Lung (tissue), 11 donors: ENCODE measurements at regions not wholly inside any gene's neighbourhood (a gene's known extent, or its start where the extent isn't known, plus 50 kb on each side); places are given as distances from the start of the nearest gene placed in this dataset.

ENCODE experiments used
- ATAC-seq: fragments of 200-7000 bp; cut with Tn5 transposase; one replicate; pipeline ENCODE4 v1.9.1; 2020; ENCODE audit warnings: moderate number of reproducible peaks; ENCODE audit not compliant: insufficient read depth, low FRiP score
- DNase-seq, 3 donors: peaks; one replicate each; pipeline ENCODE4 v3.0.0-alpha.2; 2013 to 2017
- H3K27ac ChIP-seq, 2 donors: one replicate each; pipeline ENCODE4 v1.5.1; 2013; ENCODE audit warnings: mild to moderate bottlenecking in 2 of 2, moderate library complexity in 2 of 2, control low read depth in 1 of 2, inconsistent platforms in 1 of 2, low read depth in 1 of 2, low read length in 1 of 2
- H3K27me3 ChIP-seq, 3 donors: one replicate each; pipeline ENCODE4 v1.5.1; 2013; ENCODE audit warnings: low read length in 2 of 3; ENCODE audit not compliant: control insufficient read depth in 3 of 3, insufficient read depth in 3 of 3
- H3K36me3 ChIP-seq, 4 donors: one replicate each; pipeline ENCODE4 v1.5.1; 2013; ENCODE audit warnings: low read length in 4 of 4, mild to moderate bottlenecking in 1 of 4, moderate library complexity in 1 of 4; ENCODE audit not compliant: control insufficient read depth in 4 of 4, insufficient read depth in 4 of 4
- H3K4me1 ChIP-seq, 5 donors: one replicate each; pipeline ENCODE4 v1.5.1; 2013; ENCODE audit warnings: low read length in 5 of 5, mild to moderate bottlenecking in 2 of 5, moderate library complexity in 1 of 5; ENCODE audit not compliant: control insufficient read depth in 5 of 5, insufficient read depth in 5 of 5
- H3K4me3 ChIP-seq: one replicate; pipeline ENCODE4 v1.5.1; 2013; ENCODE audit warnings: mild to moderate bottlenecking, control low read depth, moderate library complexity
- H3K9ac ChIP-seq, 2 donors: one replicate each; pipeline ENCODE4 v1.5.1; 2013; ENCODE audit warnings: low read length in 2 of 2, control low read depth in 1 of 2; ENCODE audit not compliant: insufficient read depth in 1 of 2
- H3K9me3 ChIP-seq, 4 donors: one replicate each; pipeline ENCODE4 v1.5.1; 2013; ENCODE audit warnings: low read length in 3 of 4, mild to moderate bottlenecking in 1 of 4, moderate library complexity in 1 of 4; ENCODE audit not compliant: control insufficient read depth in 4 of 4, insufficient read depth in 3 of 4
- WGBS, 2 donors: extraction: QIAGEN DNeasy Blood & Tissue Kit; methylation state at CpG; one replicate each; pipeline ENCODE4 v1.1.7; 2013; 5-methylcytosine and 5-hydroxymethylcytosine counted together
- TF ChIP-seq, protein P1 (sequence below): IDR thresholded peaks from 2 replicates; pipeline ENCODE4 v1.5.1; 2012; ENCODE audit warnings: mild to moderate bottlenecking; ENCODE audit errors: control extremely low read depth, extremely low read depth
- donor health status: control.
- donor health status: control.
- donor health status: Bipolar disorder and iron deficiency.
- donor health status: healthy.
- donor health status: DM: yes; HTN: yes; CAD: no.

DNA sequence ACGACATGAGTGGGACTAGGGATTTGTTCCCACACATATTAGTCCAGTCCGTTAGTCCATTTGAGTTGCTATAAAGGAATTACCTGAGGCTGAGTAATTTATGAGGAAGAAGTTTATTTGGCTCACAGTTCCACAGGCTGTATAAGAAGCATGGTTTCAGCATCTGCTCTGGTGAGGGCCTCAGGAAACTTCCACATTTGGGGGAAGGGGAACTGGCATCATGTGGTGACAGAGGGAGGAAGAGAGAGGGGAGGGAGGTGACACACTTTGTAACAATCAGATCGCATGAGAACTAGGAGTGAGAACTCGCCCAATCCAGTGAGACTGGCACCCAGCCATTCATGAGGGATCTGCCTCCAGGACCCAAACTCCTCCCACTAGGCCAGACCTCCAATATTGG, 769.9 kb upstream of the ROBO1 start:
- Histone ChIP-seq H3K27ac (no peak overlapping the region), H3K36me3 (no peaks in the 10 kb centered on the region), H3K27me3 (no peaks in the 10 kb centered on the region), H3K4me3 (no peak overlapping the region), H3K9me3 (peaks cover 0 to 2% (median 0%) of the 10 kb centered on the region in 4 donors), H3K4me1 (no peaks in the 10 kb centered on the region), H3K9ac (no peak overlapping the region)
- TF ChIP-seq, protein P1, sequence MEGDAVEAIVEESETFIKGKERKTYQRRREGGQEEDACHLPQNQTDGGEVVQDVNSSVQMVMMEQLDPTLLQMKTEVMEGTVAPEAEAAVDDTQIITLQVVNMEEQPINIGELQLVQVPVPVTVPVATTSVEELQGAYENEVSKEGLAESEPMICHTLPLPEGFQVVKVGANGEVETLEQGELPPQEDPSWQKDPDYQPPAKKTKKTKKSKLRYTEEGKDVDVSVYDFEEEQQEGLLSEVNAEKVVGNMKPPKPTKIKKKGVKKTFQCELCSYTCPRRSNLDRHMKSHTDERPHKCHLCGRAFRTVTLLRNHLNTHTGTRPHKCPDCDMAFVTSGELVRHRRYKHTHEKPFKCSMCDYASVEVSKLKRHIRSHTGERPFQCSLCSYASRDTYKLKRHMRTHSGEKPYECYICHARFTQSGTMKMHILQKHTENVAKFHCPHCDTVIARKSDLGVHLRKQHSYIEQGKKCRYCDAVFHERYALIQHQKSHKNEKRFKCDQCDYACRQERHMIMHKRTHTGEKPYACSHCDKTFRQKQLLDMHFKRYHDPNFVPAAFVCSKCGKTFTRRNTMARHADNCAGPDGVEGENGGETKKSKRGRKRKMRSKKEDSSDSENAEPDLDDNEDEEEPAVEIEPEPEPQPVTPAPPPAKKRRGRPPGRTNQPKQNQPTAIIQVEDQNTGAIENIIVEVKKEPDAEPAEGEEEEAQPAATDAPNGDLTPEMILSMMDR: no peak
- DNase-seq: no peak
- no peak for ATAC-seq
- 79 to 82% methylated on average over 4 of the region's 4 CpGs for WGBS, 2 donors

DNA sequence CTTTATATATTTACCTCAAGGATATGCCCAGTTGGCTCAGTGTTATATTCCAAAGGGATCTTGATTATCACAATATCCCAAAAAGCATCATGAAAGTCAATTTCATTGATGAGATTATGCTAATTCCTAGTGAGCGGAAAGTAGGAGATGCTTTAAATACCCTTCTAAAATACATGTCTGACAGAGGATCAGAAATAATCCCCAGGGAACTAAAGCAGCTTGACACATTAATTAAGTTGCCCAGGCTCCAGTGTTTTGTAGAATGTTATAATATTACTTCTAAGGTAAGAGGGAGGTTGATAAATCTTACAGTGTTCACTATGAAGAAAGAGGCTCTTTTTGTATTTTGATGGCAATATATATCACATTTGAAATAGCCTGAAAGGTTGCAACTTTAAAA, 767.5 kb upstream of the ROBO1 start:
- Histone ChIP-seq H3K27me3 (no peaks in the 10 kb centered on the region), H3K36me3 (no peaks in the 10 kb centered on the region), H3K4me1 (no peaks in the 10 kb centered on the region), H3K9me3 (peaks cover 0 to 2% (median 0%) of the 10 kb centered on the region in 4 donors), H3K9ac (no peak overlapping the region), H3K4me3 (no peak overlapping the region), H3K27ac (no peak overlapping the region)
- WGBS, 2 donors: 92 to 95% methylated on average over 1 of the region's 1 CpG
- no peak for DNase-seq
- ATAC-seq: no peak
- TF ChIP-seq, protein P1: no peak

DNA sequence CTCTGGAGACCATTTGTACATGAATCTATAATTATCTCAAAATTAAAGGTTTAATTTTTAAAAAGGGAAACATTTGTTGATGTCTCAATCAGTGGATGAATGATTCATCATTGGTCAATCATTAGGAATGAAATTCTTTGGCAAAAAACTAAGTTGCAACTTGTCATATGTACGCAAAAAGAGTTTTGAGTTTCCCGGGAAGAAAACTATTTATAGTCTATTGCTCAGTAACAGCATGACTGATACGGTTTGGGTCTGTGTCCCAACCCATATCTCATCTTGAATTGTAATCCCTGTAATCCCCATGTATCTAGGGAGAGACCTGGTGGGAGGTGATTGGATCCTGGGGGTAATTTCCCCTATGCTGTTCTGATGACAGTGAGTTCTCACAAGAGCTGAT, 765.8 kb upstream of the ROBO1 start:
- Histone ChIP-seq H3K27ac (no peak overlapping the region), H3K9me3 (peaks cover 0 to 2% (median 0%) of the 10 kb centered on the region in 4 donors), H3K27me3 (no peaks in the 10 kb centered on the region), H3K4me1 (no peaks in the 10 kb centered on the region), H3K36me3 (no peaks in the 10 kb centered on the region), H3K4me3 (no peak overlapping the region), H3K9ac (no peak overlapping the region)
- TF ChIP-seq, protein P1: no peak
- DNase-seq (no peak), ATAC-seq (no peak)
- WGBS, 2 donors: 82 to 85% methylated on average over 3 of the region's 3 CpGs

DNA sequence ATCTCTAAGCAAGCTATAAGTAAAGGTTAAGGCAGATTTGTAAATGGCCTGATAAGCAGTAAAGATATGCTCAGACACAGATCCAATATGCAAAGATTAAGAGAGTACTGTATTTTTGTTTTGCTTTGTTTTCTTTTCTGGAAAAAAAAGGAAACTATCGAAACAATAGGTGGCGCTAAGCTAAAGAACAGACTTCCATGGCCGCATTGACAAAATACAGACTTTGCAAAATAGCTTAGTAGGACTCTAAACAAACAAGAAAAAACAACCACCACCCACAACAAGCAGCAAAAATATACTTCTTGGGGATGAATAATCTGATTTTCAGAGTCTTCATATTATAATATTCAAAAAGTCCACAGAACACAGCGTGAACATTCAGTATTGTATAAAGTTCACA, 758.4 kb upstream of the ROBO1 start:
- Histone ChIP-seq H3K9ac (no peak overlapping the region), H3K36me3 (no peaks in the 10 kb centered on the region), H3K4me3 (no peak overlapping the region), H3K9me3 (no peaks in the 10 kb centered on the region), H3K27ac (no peak overlapping the region), H3K4me1 (no peaks in the 10 kb centered on the region), H3K27me3 (no peaks in the 10 kb centered on the region)
- ATAC-seq (no peak), DNase-seq (no peak)
- 81% methylated on average over 4 of the region's 4 CpGs for WGBS, 2 donors
- TF ChIP-seq, protein P1: no peak
